Activated CD8-positive, alpha-beta T cell treated with anti-CD3 and anti-CD28 coated beads for 36 hours (primary cell): ENCODE measurements at regions not wholly inside any gene's neighbourhood (a gene's known extent, or its start where the extent isn't known, plus 50 kb on each side); places are given as distances from the start of the nearest gene placed in this dataset.

Source experiments
- ATAC-seq: fragments of 200-7000 bp; cut with Tn5 transposase; one replicate; pipeline ENCODE4 v1.10.0; 2021; ENCODE audit warnings: mild to moderate bottlenecking, moderate library complexity
- CTCF ChIA-PET: fragments of 350-600 bp; sonication (Branson Sonifier 250); formaldehyde crosslinking; loops from one replicate; lab custom pipeline; 2021; ENCODE audit warnings: antibody characterized with exemption; lab: Charles Lee
- POLR2A ChIA-PET: fragments of 350-600 bp; sonication (Branson Sonifier 250); formaldehyde crosslinking; loops from one replicate; lab custom pipeline; 2021; ENCODE audit warnings: antibody characterized with exemption; lab: Charles Lee
- DNase-seq: peaks from one replicate; pipeline ENCODE4 v3.0.0-alpha.2; 2020
- H3K27ac Mint-ChIP-seq: one replicate; pipeline ENCODE4 v1.8.0; 2021; ENCODE audit warnings: mild to moderate bottlenecking, mixed read lengths
- H3K27me3 Mint-ChIP-seq: one replicate; pipeline ENCODE4 v1.8.0; 2021; ENCODE audit warnings: mixed read lengths
- H3K36me3 Mint-ChIP-seq: one replicate; pipeline ENCODE4 v1.8.0; 2021; ENCODE audit warnings: low read depth, mixed read lengths
- H3K4me1 Mint-ChIP-seq: one replicate; pipeline ENCODE4 v1.8.0; 2021; ENCODE audit warnings: low read depth, mixed read lengths
- H3K4me3 Mint-ChIP-seq: one replicate; pipeline ENCODE4 v1.8.0; 2021; ENCODE audit warnings: mild to moderate bottlenecking, moderate library complexity, mixed read lengths
- H3K9me3 Mint-ChIP-seq: one replicate; pipeline ENCODE4 v1.8.0; 2021; ENCODE audit warnings: mixed read lengths
- CTCF ChIP-seq: fragments of 200-600 bp; IDR thresholded peaks from one replicate; pipeline ENCODE4 v1.8.0; 2022; ENCODE audit warnings: antibody characterized with exemption, mild to moderate bottlenecking
- intact Hi-C: fragments of 100-400 bp; cut with micrococcal nuclease; formaldehyde crosslinking; loops from one replicate; pipeline ENCODE4 v1.10.0; 2022

GRCh38 chr16:61295311-61295710, 740.9 kb downstream of the CDH8 start:
- Mint-ChIP-seq H3K4me3 (no peak overlapping the region), H3K9me3 (peaks cover 7% of the 10 kb centered on the region), H3K36me3 (no peaks in the 10 kb centered on the region), H3K27me3 (no peaks in the 10 kb centered on the region), H3K4me1 (no peaks in the 10 kb centered on the region), H3K27ac (no peak overlapping the region)
- POLR2A ChIA-PET = no interaction called here
- ATAC-seq (no peak), DNase-seq (no peak)
- intact Hi-C loops = no loop called here
- TF ChIP-seq CTCF = no peak
- CTCF ChIA-PET = no interaction called here

- CTCF ChIA-PET = no interaction called here
- no peak for TF ChIP-seq CTCF
- ATAC-seq = no peak
- POLR2A ChIA-PET = no interaction called here
- DNase-seq = no peak
- Mint-ChIP-seq H3K27ac (no peak overlapping the region), H3K9me3 (peaks cover 12% of the 10 kb centered on the region), H3K36me3 (no peaks in the 10 kb centered on the region), H3K4me1 (no peaks in the 10 kb centered on the region), H3K27me3 (no peaks in the 10 kb centered on the region), H3K4me3 (no peak overlapping the region)
- intact Hi-C loops = no loop called here
These were observed 747.1 kb downstream of the CDH8 start for GRCh38 chr16:61289141-61289540.

GRCh38 chr16:61277849-61278248, 758.4 kb downstream of the CDH8 start:
- intact Hi-C loops = no loop called here
- H3K4me3 Mint-ChIP-seq = no peak overlapping the region
- DNase-seq (no peak), ATAC-seq (no peak)
- no peaks in the 10 kb centered on the region for H3K27me3 Mint-ChIP-seq
- H3K36me3 Mint-ChIP-seq = no peaks in the 10 kb centered on the region
- H3K27ac Mint-ChIP-seq = no peak overlapping the region
- H3K4me1 Mint-ChIP-seq = no peaks in the 10 kb centered on the region
- ChIA-PET POLR2A (no interaction called here), CTCF (no interaction called here)
- no peak for TF ChIP-seq CTCF
- peaks cover 27% of the 10 kb centered on the region for H3K9me3 Mint-ChIP-seq

GRCh38 chr16:61274211-61274610, 762.0 kb downstream of the CDH8 start:
- Mint-ChIP-seq H3K4me1 (no peaks in the 10 kb centered on the region), H3K27me3 (no peaks in the 10 kb centered on the region), H3K4me3 (no peak overlapping the region), H3K36me3 (no peaks in the 10 kb centered on the region), H3K27ac (no peak overlapping the region), H3K9me3 (peaks cover 23% of the 10 kb centered on the region)
- no peak for DNase-seq
- intact Hi-C loops = no loop called here
- no peak for TF ChIP-seq CTCF
- POLR2A ChIA-PET = no interaction called here
- no peak for ATAC-seq
- CTCF ChIA-PET = no interaction called here

GRCh38 chr16:61270726-61271125, 765.5 kb downstream of the CDH8 start:
- H3K36me3 Mint-ChIP-seq = no peaks in the 10 kb centered on the region
- no peak for DNase-seq
- H3K4me1 Mint-ChIP-seq = no peaks in the 10 kb centered on the region
- ChIA-PET CTCF (no interaction called here), POLR2A (no interaction called here)
- no peak for ATAC-seq
- no peaks in the 10 kb centered on the region for H3K27me3 Mint-ChIP-seq
- no peak overlapping the region for H3K27ac Mint-ChIP-seq
- intact Hi-C loops = no loop called here
- TF ChIP-seq CTCF = no peak
- no peak overlapping the region for H3K4me3 Mint-ChIP-seq
- H3K9me3 Mint-ChIP-seq = peaks cover 14% of the 10 kb centered on the region
